Testis (tissue), 2 donors: ENCODE measurements at regions not wholly inside any gene's neighbourhood (a gene's known extent, or its start where the extent isn't known, plus 50 kb on each side); places are given as distances from the start of the nearest gene placed in this dataset.

Source experiments
- CTCF ChIP-seq, 3 experiments: fragments of 450-650 bp in 2 of 3; fragments of 200-600 bp in 1 of 3; sonication (generic) in 1 of 3; IDR thresholded peaks; one replicate each; pipeline ENCODE4 v1.5.1; 2016 to 2019; ENCODE audit warnings: antibody characterized with exemption in 3 of 3, mild to moderate bottlenecking in 2 of 3, moderate library complexity in 1 of 3
- POLR2A ChIP-seq: fragments of 450-650 bp; IDR thresholded peaks from one replicate; pipeline ENCODE4 v1.6.1; 2017; ENCODE audit warnings: antibody characterized with exemption, mild to moderate bottlenecking, moderate library complexity

- TF ChIP-seq CTCF (IDR thresholded peaks at IDR 0.05) (no peak), POLR2A (no peak)
These were observed 269.4 kb upstream of the SEMA6A start for GRCh38 chr5:116844015-116844414.
